ENCODE measurements at regions not wholly inside any gene's neighbourhood (a gene's known extent, or its start where the extent isn't known, plus 50 kb on each side); places are given as distances from the start of the nearest gene placed in this dataset.

DNA sequence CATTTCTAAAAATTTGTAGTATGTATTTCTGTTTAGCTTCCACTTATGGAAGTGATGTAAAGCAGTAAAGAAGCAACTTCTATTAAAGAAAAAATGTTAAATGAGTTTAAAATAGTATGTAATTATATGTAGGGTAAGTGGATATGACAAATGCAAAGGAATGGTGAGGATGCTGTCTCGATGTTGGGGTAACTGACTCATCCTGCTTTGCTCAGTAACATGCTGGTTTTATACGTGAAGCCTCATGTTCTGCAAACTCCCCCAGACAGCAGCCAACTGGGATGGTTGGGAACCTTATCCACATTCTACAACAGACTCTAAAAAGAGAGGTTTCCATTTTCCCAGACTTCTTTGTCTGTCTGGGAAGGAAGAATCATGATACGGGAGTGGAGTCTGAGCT is 1006.4 kb upstream of the TMEM132C start:
- TF ChIP-seq, protein P1, sequence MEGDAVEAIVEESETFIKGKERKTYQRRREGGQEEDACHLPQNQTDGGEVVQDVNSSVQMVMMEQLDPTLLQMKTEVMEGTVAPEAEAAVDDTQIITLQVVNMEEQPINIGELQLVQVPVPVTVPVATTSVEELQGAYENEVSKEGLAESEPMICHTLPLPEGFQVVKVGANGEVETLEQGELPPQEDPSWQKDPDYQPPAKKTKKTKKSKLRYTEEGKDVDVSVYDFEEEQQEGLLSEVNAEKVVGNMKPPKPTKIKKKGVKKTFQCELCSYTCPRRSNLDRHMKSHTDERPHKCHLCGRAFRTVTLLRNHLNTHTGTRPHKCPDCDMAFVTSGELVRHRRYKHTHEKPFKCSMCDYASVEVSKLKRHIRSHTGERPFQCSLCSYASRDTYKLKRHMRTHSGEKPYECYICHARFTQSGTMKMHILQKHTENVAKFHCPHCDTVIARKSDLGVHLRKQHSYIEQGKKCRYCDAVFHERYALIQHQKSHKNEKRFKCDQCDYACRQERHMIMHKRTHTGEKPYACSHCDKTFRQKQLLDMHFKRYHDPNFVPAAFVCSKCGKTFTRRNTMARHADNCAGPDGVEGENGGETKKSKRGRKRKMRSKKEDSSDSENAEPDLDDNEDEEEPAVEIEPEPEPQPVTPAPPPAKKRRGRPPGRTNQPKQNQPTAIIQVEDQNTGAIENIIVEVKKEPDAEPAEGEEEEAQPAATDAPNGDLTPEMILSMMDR (IDR thresholded peaks at IDR 0.05; ENCODE audit: low read length): no peak
- TF ChIP-seq EZH2 (IDR thresholded peaks at IDR 0.05; ENCODE audit: borderline replicate concordance, low read length): no peak
